NCI-H2029 treated with DMSO at 0.1 percent for 48 hours (cell line): ENCODE measurements at regions not wholly inside any gene's neighbourhood (a gene's known extent, or its start where the extent isn't known, plus 50 kb on each side); places are given as distances from the start of the nearest gene placed in this dataset.

Source experiments
- DNase-seq: peaks from one replicate; lab custom pipeline; 2025; lab: John Stamatoyannopoulos, UW

- DNase-seq: no peak
These were observed 51.6 kb upstream of the NLRP1 start for GRCh38 chr17:5635949-5636348.

- no peak for DNase-seq
These were observed 54.3 kb upstream of the NLRP1 start for GRCh38 chr17:5638596-5638995.

- no peak for DNase-seq
These were observed 56.4 kb upstream of the NLRP1 start for GRCh38 chr17:5640726-5641125.

GRCh38 chr17:5642752-5643151, 58.4 kb upstream of the NLRP1 start:
- DNase-seq: no peak

GRCh38 chr17:5644065-5644464, 59.8 kb upstream of the NLRP1 start:
- no peak for DNase-seq

- DNase-seq: no peak
These were observed 67.0 kb upstream of the NLRP1 start for GRCh38 chr17:5651348-5651747.

- DNase-seq: no peak
These were observed 77.3 kb upstream of the NLRP1 start for GRCh38 chr17:5661491-5662125.

- no peak for DNase-seq
These were observed 78.2 kb upstream of the NLRP1 start for GRCh38 chr17:5662409-5663085.

GRCh38 chr17:5665164-5665563, 80.9 kb upstream of the NLRP1 start:
- no peak for DNase-seq

GRCh38 chr17:5667871-5668270, 83.6 kb upstream of the NLRP1 start:
- no peak for DNase-seq

GRCh38 chr17:5668557-5669138, 84.3 kb upstream of the NLRP1 start:
- DNase-seq: no peak

GRCh38 chr17:5669191-5669590, 84.9 kb upstream of the NLRP1 start:
- no peak for DNase-seq

- no peak for DNase-seq
These were observed 87.8 kb upstream of the NLRP1 start for GRCh38 chr17:5672141-5672540.

- no peak for DNase-seq
These were observed 88.6 kb upstream of the NLRP1 start for GRCh38 chr17:5672815-5673430.

GRCh38 chr17:5675625-5676421, 91.5 kb upstream of the NLRP1 start:
- DNase-seq: no peak

- DNase-seq: no peak
These were observed 93.3 kb upstream of the NLRP1 start for GRCh38 chr17:5677620-5678019.

GRCh38 chr17:5678171-5678570, 93.9 kb upstream of the NLRP1 start:
- DNase-seq: no peak

- DNase-seq: no peak
These were observed 96.5 kb upstream of the NLRP1 start for GRCh38 chr17:5680766-5681165.

GRCh38 chr17:5683241-5683640, 98.9 kb upstream of the NLRP1 start:
- DNase-seq: no peak

- DNase-seq: no peak
These were observed 101.8 kb upstream of the NLRP1 start for GRCh38 chr17:5686074-5686635.

- no peak for DNase-seq
These were observed 103.3 kb upstream of the NLRP1 start for GRCh38 chr17:5687646-5688045.

GRCh38 chr17:5693821-5694220, 109.5 kb upstream of the NLRP1 start:
- DNase-seq: no peak
